ENCODE measurements at regions not wholly inside any gene's neighbourhood (a gene's known extent, or its start where the extent isn't known, plus 50 kb on each side); places are given as distances from the start of the nearest gene placed in this dataset.
"Not testable (repeated sequence)": the region's sequence is repeated elsewhere in the genome, so short reads cannot be mapped to it uniquely, and the experiment has no call there.

DNA sequence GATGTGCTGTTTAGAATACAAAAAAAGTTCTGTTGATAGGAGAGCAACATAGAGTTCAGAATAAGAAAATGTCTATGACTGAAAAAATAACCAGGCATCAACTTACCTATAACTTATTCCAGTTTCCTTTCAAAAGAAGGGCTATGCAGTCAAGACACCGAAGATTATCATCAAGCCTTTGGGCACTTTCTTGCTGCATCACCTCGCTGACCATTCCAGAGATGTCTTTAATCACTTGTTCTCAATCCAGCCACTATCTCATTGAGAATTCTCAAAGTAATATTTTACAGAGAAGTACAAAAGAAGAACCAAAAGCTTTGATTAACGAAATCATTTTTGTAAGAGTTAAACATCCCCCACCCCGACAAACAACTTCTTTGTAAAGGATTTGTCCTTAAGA, 198.3 kb upstream of the P2RY1 start:
- H3K4me1 Mint-ChIP-seq = no peaks in the 10 kb centered on the region
- ATAC-seq (ENCODE audit: low read depth in 2 of 2) (no peak), DNase-seq (no peak)
- H3K27ac Mint-ChIP-seq = no peak overlapping the region
- H3K27me3 Mint-ChIP-seq = peaks cover 0 to 28% (median 0%) of the 10 kb centered on the region in 3 donors
- no peak overlapping the region for H3K4me3 Mint-ChIP-seq
- peaks cover 0 to under 1% (median 0%) of the 10 kb centered on the region in 7 donors for H3K9me3 Mint-ChIP-seq
- H3K36me3 Mint-ChIP-seq = peaks cover 0 to 13% of the 10 kb centered on the region in 2 donors

DNA sequence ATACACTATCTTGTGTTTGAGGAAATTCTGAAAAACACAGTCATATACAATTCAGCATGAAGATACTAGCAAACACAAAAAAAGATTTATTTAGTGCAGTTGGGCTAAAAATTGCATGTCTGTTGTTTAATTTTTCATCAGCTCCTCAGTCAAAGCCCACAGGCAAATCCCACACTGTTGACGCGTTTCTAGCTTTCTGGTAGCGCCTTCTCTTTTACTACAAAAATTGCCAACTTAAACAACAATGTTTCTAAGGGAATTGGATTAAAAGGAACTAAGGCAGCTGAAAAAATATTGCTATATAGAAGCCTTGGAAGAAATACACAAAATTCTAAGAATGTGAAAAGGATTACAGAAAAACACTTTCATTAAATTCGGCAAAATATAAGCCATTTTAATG, 196.7 kb upstream of the P2RY1 start:
- Mint-ChIP-seq H3K27me3 (peaks cover 0 to 26% (median 0%) of the 10 kb centered on the region in 3 donors), H3K27ac (no peak overlapping the region), H3K4me1 (no peaks in the 10 kb centered on the region), H3K36me3 (peaks cover 0 to 8% of the 10 kb centered on the region in 2 donors), H3K4me3 (no peak overlapping the region), H3K9me3 (no peaks in the 10 kb centered on the region)
- DNase-seq (no peak), ATAC-seq (ENCODE audit: low read depth in 2 of 2) (no peak)

DNA sequence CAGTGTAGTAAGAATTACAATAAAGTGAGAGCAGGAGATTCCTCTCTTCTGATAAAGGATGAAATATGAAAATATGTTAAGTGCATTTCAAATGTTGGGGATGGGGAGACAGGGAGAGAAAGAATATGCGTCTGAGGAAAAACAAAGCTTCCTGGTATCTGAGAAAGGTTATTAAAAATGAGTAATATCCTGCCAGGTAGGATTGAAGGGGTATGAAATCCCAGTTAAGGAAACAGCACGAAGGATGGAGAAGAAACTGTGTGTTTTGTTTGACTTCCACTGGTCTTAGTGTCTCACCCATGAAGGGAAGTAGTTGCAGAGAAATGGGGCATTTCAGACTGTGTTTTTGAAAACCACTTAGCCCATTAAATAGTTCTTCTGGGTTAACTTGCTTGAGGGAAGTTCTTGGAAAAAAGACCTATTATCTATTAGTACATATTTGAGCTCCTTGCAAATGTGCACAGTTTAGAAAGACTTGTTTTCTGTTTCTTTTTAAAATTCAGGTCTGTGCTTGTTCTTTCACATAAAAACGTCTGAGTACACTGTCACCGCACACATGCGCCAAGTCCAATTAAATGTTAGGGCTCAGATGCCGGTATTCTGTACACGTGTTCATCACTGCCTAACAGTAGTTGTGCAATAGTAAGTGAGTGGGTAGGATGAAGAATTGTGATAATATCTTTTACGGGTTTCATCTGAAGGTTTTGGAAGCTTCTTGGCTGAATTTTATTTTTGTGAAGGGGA, 196.1 kb upstream of the P2RY1 start:
- Mint-ChIP-seq H3K4me1 (no peaks in the 10 kb centered on the region), H3K27ac (no peak overlapping the region), H3K27me3 (peaks cover 0 to 20% (median 0%) of the 10 kb centered on the region in 3 donors), H3K36me3 (peaks cover 5 to 11% of the 10 kb centered on the region in 2 donors), H3K4me3 (no peak overlapping the region), H3K9me3 (peaks cover 0 to 5% (median 3%) of the 10 kb centered on the region in 7 donors)
- ATAC-seq (ENCODE audit: low read depth in 2 of 2) = no peak
- DNase-seq = no peak

DNA sequence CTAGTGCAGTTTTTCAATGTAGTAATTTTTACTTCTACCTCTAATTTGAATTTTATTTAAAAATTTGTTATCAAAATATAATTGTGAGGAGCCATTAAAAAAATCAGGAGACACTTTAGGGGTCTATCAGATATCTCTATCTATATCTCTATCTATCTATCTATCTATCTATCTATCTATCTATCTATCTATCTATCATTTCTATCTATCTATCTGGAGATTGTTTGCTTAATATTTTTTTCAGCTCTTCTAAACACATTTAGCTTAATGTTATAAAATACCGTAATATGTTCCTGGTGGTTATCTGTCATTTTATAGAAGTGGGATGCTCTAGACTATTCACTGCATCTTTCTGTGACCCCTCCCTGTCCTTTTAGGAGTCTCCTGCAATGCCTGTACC, 193.7 kb upstream of the P2RY1 start:
- Mint-ChIP-seq H3K36me3 (peaks cover 6 to 8% of the 10 kb centered on the region in 2 donors), H3K4me1 (no peaks in the 10 kb centered on the region), H3K9me3 (peaks cover 0 to 18% (median 8%) of the 10 kb centered on the region in 7 donors), H3K4me3 (no peak overlapping the region), H3K27me3 (peaks cover 0 to 18% (median 0%) of the 10 kb centered on the region in 3 donors), H3K27ac (peak overlapping the region in 1 of 6 donors; percentile 32)
- ATAC-seq (ENCODE audit: low read depth in 2 of 2) (no peak), DNase-seq (no peak)

DNA sequence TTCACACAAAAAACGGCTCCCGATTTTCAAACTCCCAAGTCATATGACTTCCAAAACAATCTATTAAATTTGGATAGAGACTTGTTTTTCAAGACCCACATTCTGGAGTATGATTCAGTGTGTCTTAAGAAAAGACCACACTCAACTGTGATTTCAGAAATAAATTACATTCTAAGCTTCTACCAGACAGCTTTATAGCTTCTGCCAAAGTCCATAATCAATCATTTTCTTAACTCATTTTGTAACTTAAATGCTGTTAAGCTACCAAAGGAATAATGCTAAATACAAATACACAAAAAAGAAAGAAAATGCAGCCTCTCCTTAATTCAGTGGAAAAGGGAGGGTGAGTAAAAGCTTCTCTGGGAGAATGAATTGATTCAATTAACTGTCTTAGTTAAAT, 192.3 kb upstream of the P2RY1 start:
- ATAC-seq (ENCODE audit: low read depth in 2 of 2) = no peak
- Mint-ChIP-seq H3K27me3 (peaks cover 0 to 22% (median 0%) of the 10 kb centered on the region in 3 donors), H3K4me1 (no peaks in the 10 kb centered on the region), H3K9me3 (peaks cover 0 to 18% (median 8%) of the 10 kb centered on the region in 7 donors), H3K36me3 (peaks cover 6 to 8% of the 10 kb centered on the region in 2 donors), H3K27ac (no peak overlapping the region), H3K4me3 (no peak overlapping the region)
- DNase-seq = no peak

DNA sequence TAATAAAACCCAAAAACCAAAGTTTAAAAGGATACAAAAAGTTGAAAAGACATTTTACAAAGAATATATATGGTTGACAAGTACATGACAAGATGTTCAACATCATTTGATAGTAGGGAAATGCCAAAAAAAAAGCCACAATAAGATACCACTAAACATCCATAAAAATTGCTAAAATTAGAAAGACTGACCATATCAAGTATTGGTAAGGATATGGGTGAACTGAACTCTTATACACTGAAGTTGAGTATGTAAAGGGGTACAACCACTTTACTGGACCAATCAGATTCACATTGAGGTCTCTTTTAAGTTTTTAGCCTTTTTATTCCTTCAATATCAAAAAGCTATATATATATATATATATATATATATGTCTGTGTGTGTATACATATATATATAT, 190.5 kb upstream of the P2RY1 start:
- Mint-ChIP-seq H3K4me3 (no peak overlapping the region), H3K4me1 (no peaks in the 10 kb centered on the region), H3K36me3 (peaks cover 6 to 8% of the 10 kb centered on the region in 2 donors), H3K27ac (no peak overlapping the region), H3K9me3 (peaks cover 0 to 18% (median 8%) of the 10 kb centered on the region in 7 donors), H3K27me3 (peaks cover 0 to 15% (median 0%) of the 10 kb centered on the region in 3 donors)
- no peak for ATAC-seq (ENCODE audit: low read depth in 2 of 2)
- DNase-seq = no peak

DNA sequence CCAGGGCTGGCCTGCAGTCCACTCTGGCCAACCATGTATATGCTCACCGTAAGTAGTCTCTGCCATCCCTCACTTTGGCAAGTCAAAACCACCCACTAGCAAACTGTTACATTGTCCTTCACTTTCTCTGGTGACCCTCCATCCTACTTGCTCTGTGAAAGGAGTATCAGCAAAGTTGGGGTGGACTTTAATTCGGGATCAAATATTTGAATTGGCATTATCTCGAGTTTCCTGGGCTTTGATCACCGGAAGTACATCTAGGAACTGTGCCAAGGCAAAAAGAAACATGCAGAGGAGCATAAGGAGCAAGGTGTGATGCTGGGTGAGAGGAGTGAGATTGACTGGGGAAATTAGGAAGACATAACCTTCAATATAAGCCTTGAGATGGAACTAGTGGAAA, 188.9 kb upstream of the P2RY1 start:
- Mint-ChIP-seq H3K4me1 (no peaks in the 10 kb centered on the region), H3K36me3 (peaks cover 6 to 8% of the 10 kb centered on the region in 2 donors), H3K27me3 (peaks cover 0 to 15% (median 0%) of the 10 kb centered on the region in 3 donors), H3K9me3 (peaks cover 0 to 18% (median 8%) of the 10 kb centered on the region in 7 donors), H3K27ac (no peak overlapping the region), H3K4me3 (no peak overlapping the region)
- DNase-seq (no peak), ATAC-seq (ENCODE audit: low read depth in 2 of 2) (no peak)

DNA sequence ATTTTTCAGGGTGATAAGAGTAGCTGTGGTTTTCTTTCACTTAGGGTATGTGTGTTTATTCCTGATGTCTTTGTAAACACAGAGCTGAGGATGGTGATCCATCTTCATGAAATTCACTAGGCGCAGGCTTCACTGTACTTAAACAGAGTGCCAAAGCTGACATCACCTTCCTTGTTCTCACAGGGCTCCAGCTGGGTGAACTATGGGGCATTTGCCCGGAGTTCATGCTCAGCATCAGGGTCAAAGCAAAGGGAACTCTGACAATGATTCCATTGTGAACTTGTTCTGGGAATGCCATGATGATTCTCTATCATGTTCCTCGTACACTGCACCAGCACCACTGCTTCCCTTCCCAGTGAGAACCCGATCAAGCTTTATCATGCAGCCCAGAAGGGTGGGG, 184.8 kb upstream of the P2RY1 start:
- ATAC-seq (ENCODE audit: low read depth in 2 of 2) (no peak), DNase-seq (no peak)
- Mint-ChIP-seq H3K27ac (no peak overlapping the region), H3K4me3 (no peak overlapping the region), H3K36me3 (no peaks in the 10 kb centered on the region), H3K4me1 (no peaks in the 10 kb centered on the region), H3K9me3 (peaks cover 0 to 8% (median 2%) of the 10 kb centered on the region in 7 donors), H3K27me3 (peaks cover 6 to 14% (median 10%) of the 10 kb centered on the region in 3 donors)

DNA sequence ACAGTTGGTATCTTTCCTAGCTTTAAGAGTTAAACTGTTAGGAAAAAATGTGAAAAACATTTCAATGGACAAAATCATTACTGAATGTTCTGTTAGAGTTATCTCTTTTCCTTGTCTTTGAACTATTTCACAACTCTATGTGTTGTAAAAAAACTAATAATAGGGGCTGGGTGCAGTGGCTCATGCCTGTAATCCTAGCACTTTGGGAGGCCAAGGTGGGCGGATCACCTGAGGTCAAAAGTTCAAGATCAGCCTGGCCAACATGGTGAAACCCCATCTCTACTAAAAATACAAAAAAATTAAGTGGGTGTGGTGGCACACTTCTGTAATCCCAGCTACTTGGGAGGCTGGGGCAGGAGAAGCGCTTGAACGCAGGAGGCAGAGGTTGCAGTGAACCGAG, 184.0 kb upstream of the P2RY1 start:
- not testable (repeated sequence) for DNase-seq; H3K36me3 Mint-ChIP-seq; H3K4me1 Mint-ChIP-seq; H3K4me3 Mint-ChIP-seq; H3K27ac Mint-ChIP-seq; H3K9me3 Mint-ChIP-seq; H3K27me3 Mint-ChIP-seq; ATAC-seq (ENCODE audit: low read depth in 2 of 2)

DNA sequence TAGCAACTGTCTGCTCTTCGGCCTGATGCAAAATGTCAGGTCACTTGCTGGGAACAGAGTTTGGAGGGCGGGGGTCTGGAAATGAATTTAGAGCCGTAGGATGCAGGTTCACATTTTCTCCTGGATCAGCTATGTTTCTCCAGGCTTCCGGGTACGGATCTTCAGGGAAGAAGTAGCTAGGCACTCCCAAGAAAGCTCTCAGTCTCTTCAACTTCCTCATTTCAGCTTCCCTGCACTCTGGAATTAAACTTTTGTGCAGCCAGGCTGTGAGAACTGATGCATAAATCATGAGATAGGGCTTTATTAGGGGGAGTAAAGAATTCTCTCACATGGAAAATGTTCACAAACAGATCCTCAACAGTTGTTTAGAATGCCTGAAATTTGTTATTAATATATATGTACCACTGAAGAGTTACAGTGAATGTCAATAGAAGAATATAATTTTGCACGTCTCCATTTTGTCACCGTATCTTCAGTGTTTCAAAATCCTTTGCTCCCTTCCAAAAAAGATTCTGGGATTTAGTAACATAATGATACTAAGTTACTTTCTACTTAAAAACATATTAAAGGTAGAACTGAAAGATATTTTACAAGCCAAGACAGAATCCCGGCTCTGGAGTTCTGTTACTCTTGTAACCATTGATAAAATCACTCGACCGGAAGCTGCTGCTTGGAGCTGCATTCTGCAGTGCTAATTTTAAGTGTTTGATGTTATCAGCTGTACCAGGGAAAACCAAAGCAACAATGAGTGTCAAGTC, 178.5 kb upstream of the P2RY1 start:
- Mint-ChIP-seq H3K4me1 (peaks cover 0 to 10% (median 0%) of the 10 kb centered on the region in 3 donors), H3K36me3 (no peaks in the 10 kb centered on the region), H3K27ac (no peak overlapping the region), H3K9me3 (peaks cover 0 to 8% (median 5%) of the 10 kb centered on the region in 7 donors), H3K4me3 (peak overlapping the region in 2 of 8 donors; percentile 20 to 47), H3K27me3 (peaks cover 0 to 24% (median 11%) of the 10 kb centered on the region in 3 donors)
- ATAC-seq (ENCODE audit: low read depth in 2 of 2) (no peak), DNase-seq (no peak)

DNA sequence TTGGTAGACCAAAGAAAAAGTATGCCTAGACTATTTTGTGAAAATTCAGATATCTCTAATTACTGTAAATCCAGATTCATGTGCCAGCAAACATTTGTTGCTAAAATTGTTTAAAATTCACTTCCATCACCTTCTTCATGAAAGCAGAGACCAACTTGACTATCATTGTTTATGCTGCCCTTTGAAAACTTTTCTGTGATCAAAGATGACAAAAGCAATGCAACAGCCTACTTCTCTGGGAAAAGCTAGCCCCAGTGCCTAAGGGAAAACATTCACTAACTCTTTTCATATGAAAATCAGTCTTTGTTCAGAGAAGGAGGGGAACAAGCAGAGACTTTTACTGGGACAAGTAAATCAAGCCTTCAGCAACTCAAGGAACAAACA, 178.0 kb upstream of the P2RY1 start:
- no peak overlapping the region for H3K27ac Mint-ChIP-seq
- H3K4me1 Mint-ChIP-seq = peaks cover 0 to 10% (median 0%) of the 10 kb centered on the region in 3 donors
- DNase-seq (no peak), ATAC-seq (ENCODE audit: low read depth in 2 of 2) (no peak)
- peaks cover 0 to 3% of the 10 kb centered on the region in 2 donors for H3K36me3 Mint-ChIP-seq
- H3K9me3 Mint-ChIP-seq = peaks cover 0 to 14% (median 10%) of the 10 kb centered on the region in 7 donors
- H3K27me3 Mint-ChIP-seq = peaks cover 0 to 26% (median 11%) of the 10 kb centered on the region in 3 donors
- peak overlapping the region in 1 of 8 donors; percentile 47 for H3K4me3 Mint-ChIP-seq

DNA sequence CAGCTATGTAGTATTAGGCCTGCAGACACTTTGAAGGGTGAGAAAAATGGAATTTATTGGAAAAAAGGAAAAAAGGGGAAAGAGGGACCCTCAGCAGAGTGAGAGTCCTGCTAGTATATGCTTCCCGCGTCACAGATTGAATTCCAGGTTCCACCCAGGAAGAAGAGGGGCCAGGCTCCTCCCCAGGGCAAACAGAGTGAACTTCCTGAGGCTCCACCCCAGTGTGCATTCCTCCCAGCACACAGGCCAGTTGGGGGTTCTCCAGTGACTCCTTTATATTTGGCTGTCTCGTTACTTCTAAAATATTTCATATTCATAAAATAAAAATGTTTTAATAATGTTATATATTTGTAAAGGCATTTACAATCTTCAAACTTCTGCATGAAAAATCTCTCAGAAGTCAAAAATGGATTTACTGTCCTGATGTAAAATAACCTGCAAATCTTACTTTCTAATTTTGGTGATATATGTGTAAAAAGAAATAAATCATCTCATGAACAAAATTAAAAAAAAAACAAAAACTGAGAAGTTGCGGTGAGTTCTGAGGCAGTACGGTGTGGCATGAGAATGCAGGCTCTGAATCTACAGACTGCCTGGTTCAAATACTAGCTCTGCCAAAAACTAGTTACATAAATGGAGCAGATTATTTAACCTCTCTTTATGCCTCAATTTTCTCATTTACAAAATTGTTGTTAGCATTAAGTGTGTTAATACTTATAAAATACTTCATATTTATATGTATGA, 175.8 kb upstream of the P2RY1 start:
- DNase-seq (no peak), ATAC-seq (ENCODE audit: low read depth in 2 of 2) (no peak)
- peaks cover 0 to 10% (median 0%) of the 10 kb centered on the region in 3 donors for H3K4me1 Mint-ChIP-seq
- no peak overlapping the region for H3K4me3 Mint-ChIP-seq
- peaks cover 0 to 33% (median 15%) of the 10 kb centered on the region in 7 donors for H3K9me3 Mint-ChIP-seq
- no peak overlapping the region for H3K27ac Mint-ChIP-seq
- peaks cover 0 to 4% of the 10 kb centered on the region in 2 donors for H3K36me3 Mint-ChIP-seq
- H3K27me3 Mint-ChIP-seq = peaks cover 0 to 16% (median 5%) of the 10 kb centered on the region in 3 donors

DNA sequence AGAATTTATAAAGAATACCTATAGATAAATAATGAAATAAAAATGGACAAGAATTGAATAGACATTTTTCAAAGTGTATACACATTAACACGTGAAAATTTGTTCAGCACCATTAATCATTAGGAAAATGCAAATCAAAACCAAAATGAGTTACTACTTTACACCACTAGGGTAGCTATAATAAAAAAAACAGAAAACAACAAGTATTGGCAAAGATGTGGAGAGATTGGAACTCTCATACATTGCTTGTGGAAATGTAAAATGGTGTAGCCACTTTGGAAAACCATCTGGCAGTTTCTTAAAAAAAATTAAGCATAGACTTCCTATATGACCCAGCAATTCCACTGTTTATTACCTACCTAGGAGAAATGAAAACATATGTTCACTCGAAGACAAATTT, 172.8 kb upstream of the P2RY1 start:
- H3K36me3 Mint-ChIP-seq = peaks cover 0 to 4% of the 10 kb centered on the region in 2 donors
- peaks cover 0 to 33% (median 15%) of the 10 kb centered on the region in 7 donors for H3K9me3 Mint-ChIP-seq
- no peak overlapping the region for H3K27ac Mint-ChIP-seq
- H3K4me1 Mint-ChIP-seq = no peaks in the 10 kb centered on the region
- no peak overlapping the region for H3K4me3 Mint-ChIP-seq
- no peak for ATAC-seq (ENCODE audit: low read depth in 2 of 2)
- H3K27me3 Mint-ChIP-seq = peaks cover 0 to 13% (median 5%) of the 10 kb centered on the region in 3 donors
- no peak for DNase-seq

Data from naive B cell (primary cell).